ENCODE measurements at regions not wholly inside any gene's neighbourhood (a gene's known extent, or its start where the extent isn't known, plus 50 kb on each side); places are given as distances from the start of the nearest gene placed in this dataset.

- TF ChIP-seq POLR2A (IDR thresholded peaks at IDR 0.05) (no peak), CTCF (IDR thresholded peaks at IDR 0.05) (no peak)
These were observed 288.8 kb downstream of the LTN1 start for GRCh38 chr21:28703861-28704260.
